HepG2 (cell line): ENCODE measurements at regions not wholly inside any gene's neighbourhood (a gene's known extent, or its start where the extent isn't known, plus 50 kb on each side); places are given as distances from the start of the nearest gene placed in this dataset.

Source experiments
- POGZ ChIP-seq: sonication (generic); formaldehyde crosslinking; IDR thresholded peaks from 2 replicates; pipeline ENCODE4 v1.4.0; 2020; ENCODE audit warnings: mild to moderate bottlenecking, missing genetic modification reagents
- POLR2A ChIP-seq, 2 experiments: IDR thresholded peaks; 2 replicates each; pipeline ENCODE4 v1.6.1; 2011; ENCODE audit warnings: low read depth in 2 of 2, low read length in 2 of 2, mild to moderate bottlenecking in 1 of 2, moderate library complexity in 1 of 2; ENCODE audit not compliant: insufficient read depth in 1 of 2
- POLR2AphosphoS5 ChIP-seq: IDR thresholded peaks from 2 replicates; pipeline ENCODE4 v1.6.1; 2012; ENCODE audit warnings: low read depth, low read length
- SALL2 ChIP-seq: sonication (generic); formaldehyde crosslinking; IDR thresholded peaks from 2 replicates; pipeline ENCODE4 v1.8.1; 2023; ENCODE audit warnings: mild to moderate bottlenecking, missing genetic modification reagents, inconsistent platforms
- THAP7 ChIP-seq: sonication (generic); formaldehyde crosslinking; IDR thresholded peaks from 2 replicates; pipeline ENCODE4 v1.8.1; 2023; ENCODE audit warnings: mild to moderate bottlenecking, missing genetic modification reagents
- TF ChIP-seq, protein P1 (sequence below): sonication (generic); formaldehyde crosslinking; IDR thresholded peaks from 2 replicates; pipeline ENCODE4 v1.5.0; 2020; ENCODE audit warnings: mild to moderate bottlenecking, missing genetic modification reagents, moderate library complexity

- TF ChIP-seq SALL2 (CRISPR knock-in tag) (no peak), POGZ (no peak), POLR2A (IDR thresholded peaks at IDR 0.05; ENCODE audit: insufficient read depth in 1 of 2, low read depth in 2 of 2, low read length in 2 of 2) (no peak), POLR2AphosphoS5 (no peak), THAP7 (CRISPR knock-in tag) (no peak)
- TF ChIP-seq, protein P1, sequence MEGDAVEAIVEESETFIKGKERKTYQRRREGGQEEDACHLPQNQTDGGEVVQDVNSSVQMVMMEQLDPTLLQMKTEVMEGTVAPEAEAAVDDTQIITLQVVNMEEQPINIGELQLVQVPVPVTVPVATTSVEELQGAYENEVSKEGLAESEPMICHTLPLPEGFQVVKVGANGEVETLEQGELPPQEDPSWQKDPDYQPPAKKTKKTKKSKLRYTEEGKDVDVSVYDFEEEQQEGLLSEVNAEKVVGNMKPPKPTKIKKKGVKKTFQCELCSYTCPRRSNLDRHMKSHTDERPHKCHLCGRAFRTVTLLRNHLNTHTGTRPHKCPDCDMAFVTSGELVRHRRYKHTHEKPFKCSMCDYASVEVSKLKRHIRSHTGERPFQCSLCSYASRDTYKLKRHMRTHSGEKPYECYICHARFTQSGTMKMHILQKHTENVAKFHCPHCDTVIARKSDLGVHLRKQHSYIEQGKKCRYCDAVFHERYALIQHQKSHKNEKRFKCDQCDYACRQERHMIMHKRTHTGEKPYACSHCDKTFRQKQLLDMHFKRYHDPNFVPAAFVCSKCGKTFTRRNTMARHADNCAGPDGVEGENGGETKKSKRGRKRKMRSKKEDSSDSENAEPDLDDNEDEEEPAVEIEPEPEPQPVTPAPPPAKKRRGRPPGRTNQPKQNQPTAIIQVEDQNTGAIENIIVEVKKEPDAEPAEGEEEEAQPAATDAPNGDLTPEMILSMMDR (CRISPR knock-in tag) = no peak
These were observed 60.5 kb upstream of the TBX20 start for GRCh38 chr7:35314354-35314753.
